CD4-positive, alpha-beta T cell treated with Interleukin-15 for 1 hour (primary cell): ENCODE measurements at regions not wholly inside any gene's neighbourhood (a gene's known extent, or its start where the extent isn't known, plus 50 kb on each side); places are given as distances from the start of the nearest gene placed in this dataset.
"Not testable (repeated sequence)": the region's sequence is repeated elsewhere in the genome, so short reads cannot be mapped to it uniquely, and the experiment has no call there.

Experiments used
- DNase-seq: peaks from one replicate; pipeline ENCODE4 v3.0.0-alpha.2; 2020

- no peak for DNase-seq
These were observed 108.2 kb upstream of the MAMLD1 start for GRCh38 chrX:150254909-150255308.

- DNase-seq = no peak
These were observed 107.4 kb upstream of the MAMLD1 start for GRCh38 chrX:150255441-150256296.

- no peak for DNase-seq
These were observed 106.8 kb upstream of the MAMLD1 start for GRCh38 chrX:150256297-150256650.

GRCh38 chrX:150257353-150258175 is 105.6 kb upstream of the MAMLD1 start:
- DNase-seq = no peak

DNA sequence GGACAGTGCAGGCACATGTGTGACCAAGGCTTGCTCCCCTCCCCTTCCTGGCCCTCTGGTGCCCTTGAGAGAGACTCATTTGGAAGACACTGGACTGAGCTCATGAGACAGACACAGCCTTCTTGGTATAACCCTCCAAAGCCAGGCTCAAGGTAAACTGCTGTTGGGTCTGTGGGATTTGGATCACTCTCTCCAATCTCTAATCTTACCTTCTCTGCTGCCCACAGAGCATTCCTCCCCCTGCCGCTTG is 105.0 kb upstream of the MAMLD1 start:
- no peak for DNase-seq

DNA sequence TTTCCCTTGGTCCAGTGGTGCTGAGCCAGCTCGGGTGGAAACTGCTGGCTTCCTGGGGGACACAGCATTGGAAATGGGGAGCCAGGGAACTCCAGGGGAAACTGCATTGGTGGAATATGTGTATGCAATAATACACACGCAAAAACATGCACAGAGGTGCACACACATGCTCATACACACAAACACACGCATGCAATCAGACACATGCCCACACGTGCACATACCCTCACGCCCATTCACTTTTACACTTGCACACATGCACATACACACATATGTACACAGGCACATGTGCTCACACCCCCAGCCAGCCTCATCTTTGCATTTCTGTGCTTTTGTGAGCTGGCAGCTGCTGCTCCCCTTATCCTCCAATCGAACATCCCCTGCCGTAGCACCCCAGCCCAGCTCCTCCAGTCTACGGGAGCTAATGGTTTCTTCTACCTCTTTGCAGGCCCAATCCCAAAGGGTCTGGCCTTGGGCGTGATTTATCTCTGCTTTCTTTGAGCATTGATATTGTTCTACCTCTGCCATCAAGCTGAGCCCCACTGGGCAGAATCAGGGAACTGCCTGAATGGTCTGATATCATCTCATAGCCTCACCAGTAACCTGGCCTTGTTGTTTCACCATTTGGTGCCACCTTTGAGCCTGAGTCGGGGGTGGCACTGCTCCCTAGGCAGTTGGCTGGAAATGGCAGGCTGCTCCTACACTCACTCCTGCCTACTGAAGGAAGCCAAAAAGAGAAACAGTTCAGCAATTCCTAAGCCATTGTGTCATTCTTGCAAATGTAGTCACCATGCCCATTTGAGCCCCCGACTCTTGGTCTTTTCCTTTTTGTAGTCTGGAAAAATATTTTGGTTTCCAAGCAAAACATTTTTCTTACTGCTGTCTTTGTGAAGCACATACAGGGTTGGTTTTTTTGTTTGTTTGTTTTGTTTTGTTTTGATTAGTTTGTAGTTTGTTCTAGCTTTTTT is 104.4 kb upstream of the MAMLD1 start:
- DNase-seq = no peak

GRCh38 chrX:150262456-150262855 is 100.7 kb upstream of the MAMLD1 start:
- no peak for DNase-seq

DNA sequence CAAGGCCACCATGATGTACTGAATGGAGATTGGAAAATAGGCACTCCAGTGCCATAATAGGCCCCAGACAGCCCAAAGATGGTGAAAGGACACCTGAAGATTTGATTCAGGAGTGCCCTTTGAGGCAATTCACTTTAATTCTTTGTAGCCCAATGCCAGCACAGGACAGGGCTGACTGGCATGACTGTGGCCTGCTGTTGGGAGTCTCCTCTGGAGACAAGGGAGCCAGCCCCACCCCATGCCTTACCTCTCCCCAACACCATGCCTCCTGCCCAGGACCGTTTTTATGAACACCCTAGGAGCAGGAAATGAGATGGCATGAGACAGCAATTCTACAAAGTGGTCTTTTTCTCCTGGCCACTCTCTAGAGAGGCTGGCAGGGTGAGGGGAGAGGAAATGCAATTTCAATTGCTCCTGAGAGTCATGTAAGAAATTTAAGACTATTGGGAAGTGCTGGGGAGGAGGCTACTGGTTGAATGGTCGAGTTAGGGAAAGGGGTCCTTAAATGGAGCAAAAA is 94.2 kb upstream of the MAMLD1 start:
- DNase-seq = no peak

GRCh38 chrX:150269605-150270254 is 93.4 kb upstream of the MAMLD1 start:
- DNase-seq = no peak

GRCh38 chrX:150270622-150271021 is 92.5 kb upstream of the MAMLD1 start:
- DNase-seq = no peak

DNA sequence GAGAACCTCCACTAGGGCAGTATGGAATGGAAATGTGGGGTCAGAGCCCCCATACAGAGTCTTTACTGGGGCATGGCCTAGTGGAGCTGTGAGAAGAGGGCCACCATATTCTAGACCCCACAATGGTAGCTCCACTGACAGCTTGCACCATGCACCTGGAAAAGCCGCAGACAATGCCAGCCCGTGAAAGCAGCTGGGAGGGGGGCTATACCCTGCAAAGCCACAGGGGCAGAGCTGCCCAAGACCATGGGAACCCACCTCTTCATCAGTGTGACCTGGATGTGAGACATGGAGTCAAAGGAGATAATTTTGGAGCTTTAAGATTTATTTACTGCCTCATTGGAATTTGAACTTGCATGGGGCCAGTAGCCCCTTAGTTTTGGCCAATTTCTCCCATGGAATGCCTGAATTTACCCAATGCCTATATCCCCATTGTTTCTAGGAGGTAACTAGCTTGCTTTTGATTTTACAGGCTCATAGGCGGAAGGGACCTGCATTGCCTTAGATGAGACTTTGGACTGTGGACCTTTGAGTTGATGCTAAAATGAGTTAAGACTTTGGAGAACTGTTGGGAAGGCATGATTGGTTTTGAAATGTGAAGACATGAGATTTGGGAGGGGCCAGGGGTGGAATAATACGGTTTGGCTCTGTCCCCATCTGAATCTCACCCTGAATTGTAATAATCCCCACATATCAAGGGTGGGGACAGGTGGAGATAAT is 89.4 kb upstream of the MAMLD1 start:
- DNase-seq = not testable (repeated sequence)

DNA sequence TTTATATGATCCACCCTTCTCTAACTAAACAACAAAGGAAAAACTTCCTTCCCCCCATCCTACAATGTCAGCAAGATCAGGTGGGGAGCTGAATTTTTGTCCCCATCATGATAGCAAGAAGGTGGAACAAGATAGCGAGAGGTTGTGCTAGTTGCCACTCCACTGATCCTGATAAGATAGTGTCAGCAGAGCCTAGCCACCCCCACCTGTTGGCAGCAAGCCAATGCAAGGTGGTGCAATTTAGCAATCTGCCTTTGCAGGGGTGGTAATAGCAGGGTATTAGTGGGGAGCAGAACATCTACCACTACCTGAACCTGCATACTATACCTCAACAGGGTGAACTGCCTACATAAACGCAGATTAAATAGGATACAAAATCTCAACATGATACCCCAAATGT is 80.2 kb upstream of the MAMLD1 start:
- no peak for DNase-seq

DNA sequence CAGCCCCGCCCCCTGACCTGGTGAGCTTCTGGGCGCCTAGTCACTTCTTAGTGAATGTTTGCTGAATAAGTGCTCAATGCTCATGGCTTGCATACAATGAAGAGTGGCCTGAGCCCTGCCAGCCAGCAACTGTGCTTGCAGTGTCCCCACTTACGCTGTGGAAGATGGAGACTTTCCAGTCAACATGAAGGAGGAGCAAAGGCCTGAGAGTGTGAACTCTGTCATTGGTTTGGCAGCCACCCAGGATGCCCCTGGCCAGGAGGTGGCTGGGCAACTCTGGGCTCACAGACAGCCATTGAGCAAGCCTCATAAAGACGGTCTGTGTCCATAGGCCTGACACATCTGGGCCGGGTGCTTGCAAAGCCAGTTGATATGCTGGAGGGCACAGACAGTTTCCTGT is 72.1 kb upstream of the MAMLD1 start:
- no peak for DNase-seq

DNA sequence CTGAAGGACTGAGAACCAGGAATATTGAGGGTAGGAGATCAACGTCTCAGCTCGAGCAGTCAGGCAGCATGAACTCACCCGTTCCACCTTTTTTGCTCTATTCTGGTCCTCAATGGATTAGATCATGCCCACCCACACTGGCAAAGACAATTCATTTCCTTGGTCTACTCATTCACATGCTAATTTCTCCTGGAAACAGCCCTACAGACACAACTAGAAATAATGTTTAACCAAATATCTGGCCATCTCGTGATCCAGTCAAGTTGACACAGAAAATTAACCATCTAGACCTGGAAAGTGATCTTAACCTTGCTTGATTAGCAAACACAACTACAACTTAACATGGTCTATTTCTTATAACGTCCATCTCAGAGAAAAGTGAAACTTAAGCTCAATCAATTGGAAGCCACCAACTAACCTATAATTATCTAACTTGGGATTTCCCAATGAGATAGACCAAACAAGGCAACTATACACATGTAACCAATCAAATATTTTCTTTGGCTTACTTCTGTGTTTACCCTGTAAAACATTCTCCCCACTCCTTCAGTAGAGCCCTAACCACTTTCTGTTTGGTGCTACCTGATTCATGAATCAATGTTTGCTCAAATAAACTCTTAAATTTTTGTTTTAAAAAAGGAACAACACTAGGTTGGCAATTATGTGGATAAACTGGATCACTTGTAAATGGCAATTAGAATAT is 69.7 kb upstream of the MAMLD1 start:
- no peak for DNase-seq

DNA sequence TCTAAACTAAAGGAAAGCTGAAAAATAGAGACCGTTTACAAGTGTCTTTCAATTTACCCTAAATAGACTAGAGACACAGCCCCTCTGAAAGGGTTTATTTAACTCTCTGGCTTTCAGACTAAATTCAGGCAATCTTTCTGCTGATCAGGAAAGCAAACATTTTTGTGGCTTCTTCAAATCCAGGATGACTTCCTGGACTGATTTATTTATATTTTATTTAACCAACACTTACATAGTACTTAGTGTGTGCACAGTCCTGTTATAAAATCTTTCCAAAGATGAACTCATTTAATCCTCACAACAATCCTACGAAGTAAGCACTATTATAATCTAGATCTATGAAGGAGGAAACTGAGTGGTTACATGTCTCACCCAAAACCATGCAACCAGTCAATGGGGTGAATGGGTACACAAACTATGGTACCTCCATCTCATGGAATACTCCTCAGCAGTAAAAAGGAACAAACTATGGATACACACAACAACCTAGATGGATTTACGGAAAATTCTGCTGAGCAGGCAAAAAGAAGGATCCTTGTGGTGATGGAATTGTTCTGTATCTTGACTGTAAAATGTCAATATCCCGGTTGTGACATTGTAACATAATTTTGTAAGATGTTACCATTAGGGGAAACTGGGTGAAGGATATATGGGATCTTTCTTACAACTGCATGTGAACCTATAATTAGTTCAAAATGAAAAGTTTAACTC is 64.1 kb upstream of the MAMLD1 start:
- no peak for DNase-seq

DNA sequence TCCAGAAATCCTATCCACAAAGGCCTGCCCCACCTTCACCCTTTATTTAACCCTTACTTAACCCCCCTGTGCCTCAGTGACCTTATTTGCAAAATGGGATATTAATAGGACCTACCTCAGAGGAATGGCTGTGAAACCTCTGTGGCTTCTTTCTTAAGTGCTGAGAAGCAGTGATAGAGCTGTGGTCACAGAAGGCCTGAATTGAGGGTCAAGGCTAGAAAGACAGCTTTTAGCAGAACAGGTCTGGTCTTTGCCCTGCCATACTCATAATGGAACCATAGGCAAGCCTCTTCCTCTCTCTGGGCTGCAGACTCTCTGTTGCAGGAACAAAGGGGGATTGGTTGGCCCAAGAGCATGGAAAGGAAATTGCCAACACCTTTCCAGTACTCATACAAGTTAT is 63.5 kb upstream of the MAMLD1 start:
- DNase-seq = no peak

DNA sequence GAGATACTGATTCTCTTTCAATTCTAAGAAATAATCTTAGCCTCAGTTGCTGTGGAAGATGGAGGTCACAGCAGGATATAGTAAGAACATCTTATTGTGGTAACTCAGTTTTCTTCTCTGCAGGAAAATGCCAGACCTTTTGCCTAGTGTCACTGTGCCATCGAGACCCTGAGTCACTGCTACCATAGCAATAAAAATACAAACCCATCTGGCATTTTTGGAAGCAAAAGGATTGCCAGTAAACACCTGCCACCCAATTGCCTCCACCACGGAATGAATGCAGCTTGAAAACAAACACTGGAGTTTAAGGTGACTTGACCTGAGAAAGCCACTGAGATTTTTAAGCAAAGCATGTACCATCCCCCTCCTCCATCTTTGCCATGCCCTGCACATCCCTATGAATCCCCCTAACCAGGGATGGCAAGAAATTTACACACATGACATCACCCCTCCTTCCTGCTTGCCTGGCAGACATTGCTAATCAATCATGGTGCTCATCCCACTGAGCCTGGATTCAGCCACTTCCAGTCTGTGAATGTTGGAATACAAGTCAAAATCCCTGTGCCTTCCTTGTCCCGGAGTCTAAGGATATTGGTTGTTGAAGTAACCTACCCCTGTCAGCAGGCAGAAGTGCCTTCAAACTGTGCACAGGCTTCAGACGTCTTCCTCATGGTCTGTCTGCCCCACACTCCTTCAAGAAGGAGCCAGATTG is 59.6 kb upstream of the MAMLD1 start:
- DNase-seq = no peak

- DNase-seq = no peak
These were observed 57.1 kb upstream of the MAMLD1 start for GRCh38 chrX:150306002-150306401.

DNA sequence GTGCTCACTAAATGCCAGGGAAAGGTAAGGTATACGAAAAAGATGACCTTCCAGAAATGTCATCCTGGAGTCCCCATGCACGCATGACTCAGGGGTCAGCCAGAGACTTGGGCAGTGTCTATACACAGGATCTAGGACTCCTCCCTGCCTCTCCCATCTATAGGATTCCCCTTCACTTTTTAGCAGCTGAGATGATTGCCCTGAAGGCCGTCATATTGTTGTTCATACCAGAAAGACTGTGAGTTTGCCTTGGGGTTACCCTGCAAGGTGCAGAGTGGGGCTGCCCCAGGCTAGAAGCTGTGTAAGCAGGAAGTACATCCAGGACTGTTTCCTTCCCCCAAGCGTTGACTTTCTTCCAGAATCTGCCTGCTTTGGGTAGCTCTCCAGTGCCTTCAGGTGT is 55.1 kb upstream of the MAMLD1 start:
- DNase-seq = no peak
